H7 (cell line): ENCODE measurements at regions not wholly inside any gene's neighbourhood (a gene's known extent, or its start where the extent isn't known, plus 50 kb on each side); places are given as distances from the start of the nearest gene placed in this dataset.

Source experiments
- DNase-seq: peaks from one replicate; pipeline ENCODE4 v3.0.0; 2012
- H3K27me3 ChIP-seq: 2 replicates; pipeline ENCODE4 v1.6.0; 2011; ENCODE audit warnings: mild to moderate bottlenecking, low read length; ENCODE audit not compliant: control insufficient read depth, insufficient read depth
- H3K36me3 ChIP-seq: replicated peaks from 2 replicates; pipeline ENCODE4 v1.5.1; 2011; ENCODE audit warnings: low read length; ENCODE audit not compliant: control insufficient read depth, insufficient read depth
- H3K4me3 ChIP-seq: 2 replicates; pipeline ENCODE4 v1.5.1; 2011; ENCODE audit warnings: low read depth, mild to moderate bottlenecking, control low read depth, low read length, moderate library complexity; ENCODE audit not compliant: insufficient read depth

- no peak overlapping the region for H3K4me3 ChIP-seq
- no peaks in the 10 kb centered on the region for H3K27me3 ChIP-seq
- no peak for DNase-seq
- H3K36me3 ChIP-seq = no peaks in the 10 kb centered on the region
Measured at GRCh38 chr11:86893235-86893634, 62.0 kb downstream of the FZD4 start.
